ENCODE measurements at regions not wholly inside any gene's neighbourhood (a gene's known extent, or its start where the extent isn't known, plus 50 kb on each side); places are given as distances from the start of the nearest gene placed in this dataset.

GRCh38 chr16:87212026-87212425, 105.2 kb downstream of the C16orf95 start:
- TF ChIP-seq CTCF (IDR thresholded peaks at IDR 0.05; ENCODE audit: insufficient read depth, low read depth, low read length) (no peak), EZH2 (IDR thresholded peaks at IDR 0.05; ENCODE audit: insufficient read depth, low read length) (no peak)

All from astrocyte (in vitro differentiated cells and primary cell).